RCC 7860 (cell line): ENCODE measurements at regions not wholly inside any gene's neighbourhood (a gene's known extent, or its start where the extent isn't known, plus 50 kb on each side); places are given as distances from the start of the nearest gene placed in this dataset.
"Not testable (repeated sequence)": the region's sequence is repeated elsewhere in the genome, so short reads cannot be mapped to it uniquely, and the experiment has no call there.

ENCODE experiments used
- DNase-seq: peaks from one replicate; pipeline ENCODE4 v3.0.0-alpha.2; 2015; ENCODE audit warnings: low spot score
- FAIRE-seq: peaks from 2 replicates; lab custom pipeline; 2012; peaks lifted over from hg19 to GRCh38; lab: Jason Lieb, UNC

- DNase-seq, FAIRE-seq: not testable (repeated sequence)
Measured at GRCh38 chr1:843946-844345, 79.8 kb upstream of the SAMD11 start.

GRCh38 chr1:844472-845026 is 79.2 kb upstream of the SAMD11 start:
- no peak for FAIRE-seq
- no peak for DNase-seq

- FAIRE-seq, DNase-seq: not testable (repeated sequence)
Measured at GRCh38 chr1:845641-846040, 78.1 kb upstream of the SAMD11 start.

- FAIRE-seq: not testable (repeated sequence)
Measured at GRCh38 chr1:849873-850272, 73.8 kb upstream of the SAMD11 start.

GRCh38 chr1:850318-850717 is 73.4 kb upstream of the SAMD11 start:
- FAIRE-seq, DNase-seq: not testable (repeated sequence)

More at GRCh38 chr1:849873-850272, 73.8 kb upstream of the SAMD11 start:
- not testable (repeated sequence) for DNase-seq

GRCh38 chr1:851398-851797 is 72.3 kb upstream of the SAMD11 start:
- FAIRE-seq: peak; percentile 52
- peak; percentile 60 for DNase-seq

GRCh38 chr1:851841-852240 is 71.9 kb upstream of the SAMD11 start:
- not testable (repeated sequence) for FAIRE-seq, DNase-seq

GRCh38 chr1:855202-855981 is 68.3 kb upstream of the SAMD11 start:
- DNase-seq, FAIRE-seq: not testable (repeated sequence)

- not testable (repeated sequence) for FAIRE-seq, DNase-seq
Measured at GRCh38 chr1:856541-857057, 67.1 kb upstream of the SAMD11 start.

- FAIRE-seq, DNase-seq: not testable (repeated sequence)
Measured at GRCh38 chr1:857926-858648, 65.6 kb upstream of the SAMD11 start.

- DNase-seq, FAIRE-seq: not testable (repeated sequence)
Measured at GRCh38 chr1:858649-859041, 65.1 kb upstream of the SAMD11 start.

- FAIRE-seq, DNase-seq: not testable (repeated sequence)
Measured at GRCh38 chr1:860941-861340, 62.8 kb upstream of the SAMD11 start.

- FAIRE-seq: no peak
- DNase-seq: no peak
Measured at GRCh38 chr1:861714-862113, 62.0 kb upstream of the SAMD11 start.

GRCh38 chr1:862601-863000 is 61.1 kb upstream of the SAMD11 start:
- FAIRE-seq, DNase-seq: not testable (repeated sequence)

- DNase-seq, FAIRE-seq: not testable (repeated sequence)
Measured at GRCh38 chr1:865633-866032, 58.1 kb upstream of the SAMD11 start.

- FAIRE-seq (no peak), DNase-seq (no peak)
Measured at GRCh38 chr1:866095-866494, 57.6 kb upstream of the SAMD11 start.

- not testable (repeated sequence) for FAIRE-seq, DNase-seq
Measured at GRCh38 chr1:866631-867299, 57.0 kb upstream of the SAMD11 start.

- DNase-seq, FAIRE-seq: not testable (repeated sequence)
Measured at GRCh38 chr1:867550-867949, 56.2 kb upstream of the SAMD11 start.

- no peak for FAIRE-seq
- peak; percentile 25 for DNase-seq
Measured at GRCh38 chr1:869499-870244, 54.1 kb upstream of the SAMD11 start.
